H9 (cell line): ENCODE measurements at regions not wholly inside any gene's neighbourhood (a gene's known extent, or its start where the extent isn't known, plus 50 kb on each side); places are given as distances from the start of the nearest gene placed in this dataset.

Source experiments
- DNase-seq: peaks from one replicate; pipeline ENCODE4 v3.0.0-alpha.2; 2017
- H2AFZ ChIP-seq: one replicate; pipeline ENCODE4 v1.6.1; 2013; ENCODE audit warnings: mild to moderate bottlenecking, low read length, control low read depth, moderate library complexity
- H2AK5ac ChIP-seq: 2 replicates; pipeline ENCODE4 v1.6.1; 2013; ENCODE audit warnings: low read length, control low read depth, mixed read lengths; ENCODE audit not compliant: insufficient read length
- H2BK120ac ChIP-seq: one replicate; pipeline ENCODE4 v1.6.1; 2013; ENCODE audit warnings: low read depth, mild to moderate bottlenecking, low read length, control low read depth, inconsistent platforms; ENCODE audit not compliant: poor library complexity, severe bottlenecking
- H2BK12ac ChIP-seq: 2 replicates; pipeline ENCODE4 v1.6.1; 2013; ENCODE audit warnings: low read length, control low read depth, mixed read lengths, low read depth; ENCODE audit not compliant: insufficient read length
- H2BK15ac ChIP-seq: 2 replicates; pipeline ENCODE4 v1.6.1; 2013; ENCODE audit warnings: low read depth, low read length, control low read depth
- H2BK20ac ChIP-seq: one replicate; pipeline ENCODE4 v1.6.1; 2013; ENCODE audit warnings: low read depth, mild to moderate bottlenecking, low read length, control low read depth, inconsistent platforms; ENCODE audit not compliant: poor library complexity, severe bottlenecking
- H2BK5ac ChIP-seq: 2 replicates; pipeline ENCODE4 v1.6.1; 2013; ENCODE audit warnings: low read length, control low read depth, mixed read lengths; ENCODE audit not compliant: insufficient read length
- H3K14ac ChIP-seq: 2 replicates; pipeline ENCODE4 v1.6.1; 2013; ENCODE audit warnings: low read length, control low read depth; ENCODE audit not compliant: insufficient read depth
- H3K18ac ChIP-seq: 2 replicates; pipeline ENCODE4 v1.6.1; 2013; ENCODE audit warnings: low read depth, mild to moderate bottlenecking, mixed read lengths, low read length, control low read depth; ENCODE audit not compliant: insufficient read length
- H3K23ac ChIP-seq: 2 replicates; pipeline ENCODE4 v1.6.1; 2013; ENCODE audit warnings: low read length, control low read depth, mixed read lengths, low read depth; ENCODE audit not compliant: insufficient read length
- H3K23me2 ChIP-seq: 2 replicates; pipeline ENCODE4 v1.6.1; 2013; ENCODE audit warnings: low read depth, mild to moderate bottlenecking, mixed read lengths, low read length, control low read depth; ENCODE audit not compliant: insufficient read length, poor library complexity, severe bottlenecking
- H3K27ac ChIP-seq: 2 replicates; pipeline ENCODE4 v1.5.1; 2013; ENCODE audit warnings: low read length, control low read depth, mixed read lengths, low read depth; ENCODE audit not compliant: insufficient read length
- H3K27me3 ChIP-seq: 2 replicates; pipeline ENCODE4 v1.6.1; 2013; ENCODE audit warnings: low read length, control low read depth, inconsistent platforms; ENCODE audit not compliant: insufficient read depth
- H3K4ac ChIP-seq: 2 replicates; pipeline ENCODE4 v1.6.1; 2013; ENCODE audit warnings: low read depth, mild to moderate bottlenecking, control low read depth, inconsistent platforms, low read length, moderate library complexity
- H3K4me1 ChIP-seq: 2 replicates; pipeline ENCODE4 v1.6.1; 2013; ENCODE audit warnings: low read length, control low read depth, inconsistent platforms; ENCODE audit not compliant: insufficient read depth
- H3K4me2 ChIP-seq: 2 replicates; pipeline ENCODE4 v1.6.1; 2013; ENCODE audit warnings: low read length, control low read depth, mixed read lengths; ENCODE audit not compliant: insufficient read length, insufficient read depth
- H3K56ac ChIP-seq: 2 replicates; pipeline ENCODE4 v1.6.1; 2013; ENCODE audit warnings: low read depth, mild to moderate bottlenecking, mixed read lengths, low read length, control low read depth; ENCODE audit not compliant: insufficient read length
- H3K79me1 ChIP-seq: 2 replicates; pipeline ENCODE4 v1.6.1; 2013; ENCODE audit warnings: low read depth, mild to moderate bottlenecking, moderate library complexity, low read length, control low read depth, inconsistent platforms; ENCODE audit not compliant: insufficient read depth, poor library complexity, severe bottlenecking
- H3K79me2 ChIP-seq: 2 replicates; pipeline ENCODE4 v1.6.1; 2013; ENCODE audit warnings: low read length, control low read depth, inconsistent platforms; ENCODE audit not compliant: insufficient read depth
- H3K9ac ChIP-seq: 2 replicates; pipeline ENCODE4 v1.6.1; 2013; ENCODE audit warnings: low read length, control low read depth, mixed read lengths; ENCODE audit not compliant: insufficient read length; ENCODE audit errors: extremely low read depth
- H3K9me3 ChIP-seq: one replicate; pipeline ENCODE4 v1.6.1; 2013; ENCODE audit warnings: low read depth, low read length, inconsistent platforms; ENCODE audit not compliant: control insufficient read depth
- H3T11ph ChIP-seq: one replicate; pipeline ENCODE4 v1.6.1; 2013; ENCODE audit warnings: mild to moderate bottlenecking, low read length, control low read depth, inconsistent platforms
- H4K20me1 ChIP-seq: one replicate; pipeline ENCODE4 v1.6.1; 2013; ENCODE audit not compliant: control insufficient read depth, insufficient read length, insufficient read depth
- H4K5ac ChIP-seq: 2 replicates; pipeline ENCODE4 v1.6.1; 2013; ENCODE audit warnings: low read depth, mild to moderate bottlenecking, mixed read lengths, low read length, control low read depth; ENCODE audit not compliant: insufficient read length
- H4K8ac ChIP-seq: replicated peaks from 2 replicates; pipeline ENCODE4 v1.6.1; 2013; ENCODE audit warnings: low read length, control low read depth, mixed read lengths, low read depth; ENCODE audit not compliant: insufficient read length
- H4K91ac ChIP-seq: 2 replicates; pipeline ENCODE4 v1.6.1; 2013; ENCODE audit warnings: low read depth, mild to moderate bottlenecking, moderate library complexity, mixed read lengths, low read length, control low read depth; ENCODE audit not compliant: insufficient read length
- H3K27ac Mint-ChIP-seq, 3 experiments: 2 replicates in 2 of 3; 3 replicates in 1 of 3; pipeline ENCODE4 v1.8.0; 2020 to 2021; ENCODE audit warnings: mixed read lengths in 3 of 3, mild to moderate bottlenecking in 1 of 3, moderate library complexity in 1 of 3
- H3K27me3 Mint-ChIP-seq: 2 replicates; pipeline ENCODE4 v1.8.0; 2021; ENCODE audit warnings: low read depth, mild to moderate bottlenecking, moderate library complexity, mixed read lengths
- H3K36me3 Mint-ChIP-seq, 3 experiments: 2 replicates in 2 of 3; 3 replicates in 1 of 3; pipeline ENCODE4 v1.8.0; 2020 to 2021; ENCODE audit warnings: low read depth in 3 of 3, mixed read lengths in 3 of 3; ENCODE audit not compliant: insufficient read depth in 1 of 3
- H3K4me1 Mint-ChIP-seq, 2 experiments: 2 replicates each; pipeline ENCODE4 v1.8.0; 2020; ENCODE audit warnings: mixed read lengths in 2 of 2
- H3K4me3 Mint-ChIP-seq, 2 experiments: 2 replicates in 1 of 2; 3 replicates in 1 of 2; pipeline ENCODE4 v1.8.0; 2020 to 2021; ENCODE audit warnings: mild to moderate bottlenecking in 2 of 2, mixed read lengths in 2 of 2, moderate library complexity in 1 of 2
- H3K9me3 Mint-ChIP-seq, 2 experiments: 2 replicates in 1 of 2; 3 replicates in 1 of 2; pipeline ENCODE4 v1.8.0; 2020; ENCODE audit warnings: mild to moderate bottlenecking in 2 of 2, mixed read lengths in 2 of 2, moderate library complexity in 1 of 2
- CTCF ChIP-seq: fragments of 200-600 bp; sonication (generic); conservative IDR thresholded peaks from 3 replicates; pipeline ENCODE4 v1.8.0; 2021; ENCODE audit warnings: antibody characterized with exemption, mild to moderate bottlenecking
- WGBS: extraction: QIAGEN DNeasy Blood & Tissue Kit; methylation state at CpG from one replicate; pipeline ENCODE4 v1.1.7; 2013; ENCODE audit warnings: missing lambda C conversion rate, low lambda C conversion rate, mixed read lengths; ENCODE audit not compliant: insufficient read length; ENCODE audit errors: extremely low coverage; 5-methylcytosine and 5-hydroxymethylcytosine counted together

DNA sequence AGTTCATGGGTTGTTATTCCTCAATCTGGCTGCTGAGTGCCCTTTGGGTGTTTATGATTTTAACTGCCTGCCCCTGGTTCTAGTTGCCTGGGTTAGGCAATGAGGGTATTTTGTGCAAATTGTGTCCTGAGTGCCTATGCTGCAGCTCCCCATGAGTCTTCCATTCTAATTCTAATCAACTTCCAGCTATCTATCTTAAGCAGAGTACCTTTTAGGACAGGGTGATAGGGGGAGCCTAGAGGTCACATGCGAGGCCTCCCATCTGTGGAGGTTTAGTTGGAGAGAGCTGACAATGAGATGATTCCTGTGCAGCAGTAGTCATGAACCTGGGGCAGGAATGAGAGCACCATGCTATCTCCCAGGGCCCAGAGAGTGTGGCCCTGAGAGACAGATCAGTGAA is 225.9 kb upstream of the PLEKHG7 start:
- Mint-ChIP-seq H3K4me3 (no peak overlapping the region), H3K4me1 (peaks cover 15 to 16% of the 10 kb centered on the region in 2 experiments), H3K9me3 (peaks cover 0 to 4% of the 10 kb centered on the region in 2 experiments; a peak in 4 of 5 replicates), H3K36me3 (peaks cover 0 to 12% (median 0%) of the 10 kb centered on the region in 3 experiments; a peak in 3 of 7 replicates), H3K27me3 (no peaks in the 10 kb centered on the region), H3K27ac (no peak overlapping the region; a peak in 1 of 7 replicates)
- H4K20me1 ChIP-seq = no peaks in the 10 kb centered on the region
- no peak overlapping the region for H2AK5ac ChIP-seq
- H3K4ac ChIP-seq = no peak overlapping the region
- peaks cover 7% of the 10 kb centered on the region; the same call in 1 of the 2 replicates for H3K4me1 ChIP-seq
- no CpG with 5 or more reads among the region's 1 CpG for WGBS
- H3K14ac ChIP-seq = no peak overlapping the region
- H3T11ph ChIP-seq = no peak overlapping the region
- H3K9me3 ChIP-seq = no peaks in the 10 kb centered on the region
- no peak for TF ChIP-seq CTCF
- no peak overlapping the region for H3K18ac ChIP-seq
- H3K56ac ChIP-seq = no peak overlapping the region
- no peaks in the 10 kb centered on the region for H3K23me2 ChIP-seq
- no peak overlapping the region for H2AFZ ChIP-seq
- H4K91ac ChIP-seq = no peak overlapping the region
- H3K79me1 ChIP-seq = no peaks in the 10 kb centered on the region
- H3K4me2 ChIP-seq = no peak overlapping the region
- H3K23ac ChIP-seq = no peak overlapping the region
- H4K5ac ChIP-seq = no peak overlapping the region
- no peak overlapping the region for H3K27ac ChIP-seq
- no peak overlapping the region for H2BK20ac ChIP-seq
- H4K8ac ChIP-seq = no peak overlapping the region
- H2BK15ac ChIP-seq = no peak overlapping the region
- no peaks in the 10 kb centered on the region for H3K27me3 ChIP-seq
- no peak overlapping the region for H2BK12ac ChIP-seq
- H2BK120ac ChIP-seq = no peak overlapping the region
- DNase-seq = no peak
- H2BK5ac ChIP-seq = no peak overlapping the region
- H3K79me2 ChIP-seq = no peaks in the 10 kb centered on the region
- H3K9ac ChIP-seq = no peak overlapping the region
